ENCODE measurements at regions not wholly inside any gene's neighbourhood (a gene's known extent, or its start where the extent isn't known, plus 50 kb on each side); places are given as distances from the start of the nearest gene placed in this dataset.

- dilution Hi-C loops (cut with MboI; ENCODE audit: extremely low pct_ligation_motif_present, low sequenced_read_pairs) = no loop called here
- no peaks in the 10 kb centered on the region for H3K9me3 ChIP-seq (ENCODE audit: control insufficient read depth, low read depth, low read length)
- H3K4me3 ChIP-seq (ENCODE audit: control insufficient read depth in 2 of 3, extremely low read depth in 1 of 3, insufficient read depth in 2 of 3, low read depth in 1 of 3, low read length in 3 of 3) = no peak overlapping the region
- no peak overlapping the region for H3K9ac ChIP-seq (ENCODE audit: control insufficient read depth, extremely low read depth, insufficient read depth, low read length)
- H3K27me3 ChIP-seq (ENCODE audit: control insufficient read depth, extremely low read depth, insufficient read depth, low read length) = no peaks in the 10 kb centered on the region
- FAIRE-seq (no peak), DNase-seq (ENCODE audit: low read depth, low spot score) (no peak)
- H3K79me2 ChIP-seq (ENCODE audit: control insufficient read depth, insufficient read depth, low read length) = no peaks in the 10 kb centered on the region
- no peaks in the 10 kb centered on the region for H3K4me1 ChIP-seq (ENCODE audit: control insufficient read depth, extremely low read depth, insufficient read depth, low read length)
- H3K9me1 ChIP-seq (ENCODE audit: control insufficient read depth, extremely low read depth, insufficient read depth, low read length) = no peaks in the 10 kb centered on the region
- no peaks in the 10 kb centered on the region for H3K36me3 ChIP-seq (ENCODE audit: control insufficient read depth in 2 of 2, extremely low read depth in 1 of 2, insufficient read depth in 2 of 2, low read length in 2 of 2)
- TF ChIP-seq EZH2 (IDR thresholded peaks at IDR 0.05; ENCODE audit: low read length) (no peak), CTCF (optimal IDR thresholded peaks at IDR 0.05 in 1 of 3, IDR thresholded peaks at IDR 0.05 in 1 of 3, conservative IDR thresholded peaks at IDR 0.05 in 1 of 3; ENCODE audit: extremely low read depth in 1 of 3, insufficient read depth in 2 of 3, low read length in 3 of 3) (no peak)
- H3K4me2 ChIP-seq (ENCODE audit: control insufficient read depth, extremely low read depth, insufficient read depth, low read depth, low read length) = no peak overlapping the region
- no peak overlapping the region for H3K27ac ChIP-seq (ENCODE audit: control insufficient read depth, insufficient read depth, low read length)
- H4K20me1 ChIP-seq (ENCODE audit: control insufficient read depth, extremely low read depth, insufficient read depth, low read length) = no peaks in the 10 kb centered on the region
- H2AFZ ChIP-seq (ENCODE audit: control insufficient read depth, low read length) = no peak overlapping the region
These were observed 418.0 kb upstream of the OPRM1 start for GRCh38 chr6:153621070-153621469.

DNA sequence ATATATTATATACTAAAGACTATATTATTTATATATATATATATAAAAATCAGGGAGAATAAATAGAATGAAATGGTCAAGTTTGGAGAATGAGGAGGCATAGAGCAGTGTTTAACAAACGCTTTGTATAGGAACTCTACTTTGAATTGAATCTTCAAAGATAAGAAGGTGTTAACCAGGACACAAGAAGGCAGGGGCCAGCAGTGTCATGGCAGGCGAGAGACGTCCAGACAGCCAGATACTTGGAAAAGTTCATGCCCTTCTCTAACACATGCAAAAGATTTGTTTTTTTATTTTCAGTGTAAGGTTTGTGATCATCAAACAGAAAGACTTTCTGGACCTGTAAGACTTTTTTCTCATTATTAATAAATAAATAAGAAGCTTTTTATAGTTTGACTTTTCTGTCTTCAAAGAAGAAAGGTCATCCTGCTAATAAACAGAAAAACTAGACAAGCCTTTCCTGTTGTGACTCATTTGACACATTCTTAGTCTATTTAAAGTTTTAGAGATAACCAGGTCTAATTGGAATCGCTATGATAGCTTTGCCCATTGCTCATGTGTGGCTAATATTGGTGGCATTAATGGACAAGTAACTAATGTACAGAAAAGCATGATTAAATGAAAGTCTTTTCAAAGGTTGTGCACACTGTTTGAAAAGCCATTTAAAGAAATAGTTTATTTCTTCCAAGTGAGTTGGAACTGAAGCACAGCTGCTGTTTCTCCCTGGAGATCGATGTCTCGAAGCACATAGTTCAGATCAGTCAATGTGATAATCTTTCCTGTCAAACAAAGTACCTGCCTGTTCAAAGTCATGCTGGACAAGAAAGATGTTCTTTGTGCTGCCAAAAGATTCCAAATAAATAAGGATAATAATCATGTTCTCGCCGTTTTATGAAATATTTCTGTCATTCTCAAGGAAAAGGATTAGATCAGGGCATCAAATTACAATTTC is 420.4 kb upstream of the OPRM1 start:
- no peak for FAIRE-seq
- H3K4me1 ChIP-seq (ENCODE audit: control insufficient read depth, extremely low read depth, insufficient read depth, low read length) = no peaks in the 10 kb centered on the region
- H2AFZ ChIP-seq (ENCODE audit: control insufficient read depth, low read length) = no peak overlapping the region
- no peak for DNase-seq (ENCODE audit: low read depth, low spot score)
- H3K4me2 ChIP-seq (ENCODE audit: control insufficient read depth, extremely low read depth, insufficient read depth, low read depth, low read length) = no peak overlapping the region
- no peaks in the 10 kb centered on the region for H3K79me2 ChIP-seq (ENCODE audit: control insufficient read depth, insufficient read depth, low read length)
- dilution Hi-C loops (cut with MboI; ENCODE audit: extremely low pct_ligation_motif_present, low sequenced_read_pairs) = no loop called here
- H3K36me3 ChIP-seq (ENCODE audit: control insufficient read depth in 2 of 2, extremely low read depth in 1 of 2, insufficient read depth in 2 of 2, low read length in 2 of 2) = no peaks in the 10 kb centered on the region
- no peaks in the 10 kb centered on the region for H4K20me1 ChIP-seq (ENCODE audit: control insufficient read depth, extremely low read depth, insufficient read depth, low read length)
- no peaks in the 10 kb centered on the region for H3K9me3 ChIP-seq (ENCODE audit: control insufficient read depth, low read depth, low read length)
- TF ChIP-seq EZH2 (IDR thresholded peaks at IDR 0.05; ENCODE audit: low read length) (no peak), CTCF (optimal IDR thresholded peaks at IDR 0.05 in 1 of 3, IDR thresholded peaks at IDR 0.05 in 1 of 3, conservative IDR thresholded peaks at IDR 0.05 in 1 of 3; ENCODE audit: extremely low read depth in 1 of 3, insufficient read depth in 2 of 3, low read length in 3 of 3) (no peak)
- H3K4me3 ChIP-seq (ENCODE audit: control insufficient read depth in 2 of 3, extremely low read depth in 1 of 3, insufficient read depth in 2 of 3, low read depth in 1 of 3, low read length in 3 of 3) = no peak overlapping the region
- H3K9me1 ChIP-seq (ENCODE audit: control insufficient read depth, extremely low read depth, insufficient read depth, low read length) = no peaks in the 10 kb centered on the region
- no peaks in the 10 kb centered on the region for H3K27me3 ChIP-seq (ENCODE audit: control insufficient read depth, extremely low read depth, insufficient read depth, low read length)
- H3K27ac ChIP-seq (ENCODE audit: control insufficient read depth, insufficient read depth, low read length) = no peak overlapping the region
- H3K9ac ChIP-seq (ENCODE audit: control insufficient read depth, extremely low read depth, insufficient read depth, low read length) = no peak overlapping the region

All from keratinocyte (primary cell).